ENCODE measurements at regions not wholly inside any gene's neighbourhood (a gene's known extent, or its start where the extent isn't known, plus 50 kb on each side); places are given as distances from the start of the nearest gene placed in this dataset.

DNA sequence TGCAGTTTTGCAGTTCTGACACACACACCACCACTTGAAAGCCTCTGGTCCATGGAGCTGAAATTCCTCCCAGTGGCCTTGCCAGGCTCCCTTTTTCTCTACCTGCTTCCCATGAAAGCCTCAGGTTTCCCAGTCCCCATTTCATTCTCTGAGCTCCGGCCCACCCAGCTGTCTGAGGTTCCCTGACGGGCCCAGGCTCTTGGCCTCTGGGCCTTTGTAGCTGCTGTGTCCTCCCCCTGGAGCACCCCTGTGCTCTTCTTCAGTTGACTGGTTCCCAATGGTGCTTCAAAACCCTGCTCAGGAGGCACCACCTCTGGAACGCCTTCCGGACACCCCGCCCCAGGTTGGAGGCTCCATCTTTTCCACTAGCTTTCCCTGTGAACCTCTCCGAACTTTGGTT lies 155.9 kb upstream of the SHB start:
- no peak for TF ChIP-seq CTCF (IDR thresholded peaks at IDR 0.05; ENCODE audit: low read depth, low read length)

GRCh38 chr9:38216572-38216971 lies 147.5 kb upstream of the SHB start:
- no peak for TF ChIP-seq CTCF (IDR thresholded peaks at IDR 0.05; ENCODE audit: low read depth, low read length)
- H3K4me3 ChIP-seq (replicated peaks in 1 of 2; ENCODE audit: low read depth in 2 of 2, low read length in 2 of 2), result no peak overlapping the region
- no peak for DNase-seq (ENCODE audit: low read depth in 2 of 2)

More for the DNA sequence above, 155.9 kb upstream of the SHB start:
- DNase-seq (ENCODE audit: low read depth in 2 of 2), result no peak
- no peak overlapping the region for H3K4me3 ChIP-seq (replicated peaks in 1 of 2; ENCODE audit: low read depth in 2 of 2, low read length in 2 of 2)

GRCh38 chr9:38215465-38215864 lies 146.4 kb upstream of the SHB start:
- no peak overlapping the region for H3K4me3 ChIP-seq (replicated peaks in 1 of 2; ENCODE audit: low read depth in 2 of 2, low read length in 2 of 2)
- TF ChIP-seq CTCF (IDR thresholded peaks at IDR 0.05; ENCODE audit: low read depth, low read length), result no peak
- DNase-seq (ENCODE audit: low read depth in 2 of 2), result no peak

DNA sequence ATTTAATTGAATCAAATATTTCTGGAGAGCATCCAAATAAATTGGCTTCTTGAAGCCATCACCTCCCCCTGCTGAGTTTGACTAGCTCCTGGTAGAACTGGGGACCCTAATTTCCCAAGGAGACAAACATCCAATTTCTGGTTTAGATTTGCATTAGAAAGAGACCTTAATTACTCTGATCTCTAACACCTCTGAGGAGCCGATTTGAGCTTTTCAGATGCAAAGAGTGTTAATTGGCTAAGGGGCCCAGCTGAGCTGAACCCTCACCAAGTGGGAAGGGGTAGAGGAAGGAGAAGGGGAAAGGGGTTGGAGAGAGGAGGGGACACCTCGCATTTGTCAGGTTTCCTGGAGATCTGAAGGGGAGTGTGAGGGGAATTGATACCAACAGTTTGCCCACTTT lies 145.4 kb upstream of the SHB start:
- no peak for DNase-seq (ENCODE audit: low read depth in 2 of 2)
- TF ChIP-seq CTCF (IDR thresholded peaks at IDR 0.05; ENCODE audit: low read depth, low read length), result no peak
- no peak overlapping the region for H3K4me3 ChIP-seq (replicated peaks in 1 of 2; ENCODE audit: low read depth in 2 of 2, low read length in 2 of 2)

GRCh38 chr9:38213631-38214299 lies 144.7 kb upstream of the SHB start:
- no peak overlapping the region for H3K4me3 ChIP-seq (replicated peaks in 1 of 2; ENCODE audit: low read depth in 2 of 2, low read length in 2 of 2)
- TF ChIP-seq CTCF (IDR thresholded peaks at IDR 0.05; ENCODE audit: low read depth, low read length), result no peak
- no peak for DNase-seq (ENCODE audit: low read depth in 2 of 2)

DNA sequence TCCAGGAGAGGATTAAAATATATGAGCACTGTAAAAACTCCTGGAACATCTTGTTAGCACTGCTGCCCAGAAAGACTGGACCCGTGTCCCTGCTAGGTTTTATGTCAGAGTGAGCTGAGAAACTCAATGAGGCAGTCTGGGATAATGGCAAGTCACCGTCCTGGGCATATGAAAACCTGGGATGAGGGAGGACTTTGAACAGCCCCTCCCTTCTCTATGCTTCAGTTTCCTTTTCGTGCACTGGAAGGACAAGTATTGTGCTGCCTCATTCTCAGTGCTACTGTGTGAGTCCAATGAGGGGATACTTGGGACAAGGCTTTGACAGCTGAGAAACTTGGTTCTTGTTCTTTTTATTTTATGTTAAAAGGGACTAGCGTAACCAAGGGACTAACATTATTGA lies 143.0 kb upstream of the SHB start:
- TF ChIP-seq CTCF (IDR thresholded peaks at IDR 0.05; ENCODE audit: low read depth, low read length), result no peak
- no peak overlapping the region for H3K4me3 ChIP-seq (replicated peaks in 1 of 2; ENCODE audit: low read depth in 2 of 2, low read length in 2 of 2)
- DNase-seq (ENCODE audit: low read depth in 2 of 2), result no peak

- no peak overlapping the region for H3K4me3 ChIP-seq (replicated peaks in 1 of 2; ENCODE audit: low read depth in 2 of 2, low read length in 2 of 2)
- TF ChIP-seq CTCF (IDR thresholded peaks at IDR 0.05; ENCODE audit: low read depth, low read length), result no peak
- DNase-seq (ENCODE audit: low read depth in 2 of 2), result no peak
These were observed 142.0 kb upstream of the SHB start for GRCh38 chr9:38211002-38211401.

Data from cardiac fibroblast (primary cell).